IPS DF 4.7 (cell line): ENCODE measurements at regions not wholly inside any gene's neighbourhood (a gene's known extent, or its start where the extent isn't known, plus 50 kb on each side); places are given as distances from the start of the nearest gene placed in this dataset.

ENCODE experiments used
- DNase-seq: peaks from one replicate; pipeline ENCODE4 v3.0.0-alpha.2; 2013; ENCODE audit warnings: low spot score; ENCODE audit errors: extremely low read depth

DNA sequence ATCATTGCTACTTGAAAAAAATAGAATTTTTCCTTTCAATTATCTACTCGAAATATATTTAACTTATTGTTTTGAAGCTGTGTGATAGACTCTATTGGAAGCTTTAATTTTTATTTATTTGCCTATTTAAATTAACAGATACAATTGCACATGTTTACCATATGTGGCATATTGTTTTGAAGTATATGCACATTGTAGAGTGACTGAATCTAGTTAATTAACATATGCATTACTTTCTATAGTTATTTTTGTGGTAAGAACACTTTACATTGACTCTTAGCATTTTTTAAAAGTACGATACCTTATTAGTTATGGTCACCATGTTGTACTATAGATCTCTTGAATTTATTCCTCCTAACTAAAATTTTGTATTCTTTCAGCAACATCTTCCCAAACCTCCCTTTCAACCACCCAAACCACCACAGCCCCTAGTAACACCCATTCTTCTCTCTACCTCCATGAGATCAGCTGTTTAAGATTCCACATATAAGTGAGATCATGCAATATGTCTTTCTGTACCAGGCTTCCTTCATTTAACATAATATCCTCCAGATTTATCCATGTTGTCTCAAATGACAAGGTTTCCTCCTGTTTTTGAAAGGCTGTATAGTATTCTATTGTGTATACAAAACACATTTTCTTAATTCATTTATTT, 58.5 kb upstream of the SPHKAP start:
- DNase-seq: no peak

DNA sequence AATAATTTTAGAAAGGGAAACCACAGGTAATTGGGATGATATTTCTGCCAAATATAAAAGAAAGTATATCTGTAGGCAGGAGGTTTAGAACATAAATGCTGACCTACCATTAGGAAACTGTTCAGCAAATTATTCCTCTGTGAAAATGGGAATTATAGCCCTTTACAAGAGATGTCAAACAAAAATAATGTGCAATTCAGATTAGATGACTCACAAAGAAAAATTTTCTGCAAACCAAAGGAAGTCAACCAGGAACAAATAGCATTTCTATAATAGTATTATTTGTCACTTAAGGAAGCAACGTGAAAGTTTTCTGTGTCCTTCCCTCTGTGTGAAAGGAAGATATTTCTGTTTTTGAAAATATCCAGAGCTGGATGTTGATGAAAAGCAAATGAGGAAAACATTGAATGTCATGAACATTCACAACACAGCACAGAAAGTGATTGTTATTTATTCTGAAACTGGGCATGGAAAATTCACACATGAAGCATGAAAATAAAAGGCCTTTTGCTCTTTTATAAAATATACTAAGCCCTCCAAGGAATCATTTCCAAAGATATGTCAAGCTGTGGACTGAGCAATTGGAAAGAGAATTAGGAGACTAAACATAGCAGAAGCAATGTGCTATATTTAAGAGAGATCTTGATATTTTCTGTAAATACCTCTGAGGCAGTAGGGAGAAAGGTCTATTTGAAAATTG, 57.9 kb upstream of the SPHKAP start:
- no peak for DNase-seq
